Stimulated activated CD4-positive, alpha-beta T cell treated with anti-CD3 and anti-CD28 coated beads, Interleukin-4, amount 100 ng/mL, for 1 hour (primary cell): ENCODE measurements at regions not wholly inside any gene's neighbourhood (a gene's known extent, or its start where the extent isn't known, plus 50 kb on each side); places are given as distances from the start of the nearest gene placed in this dataset.
"Not testable (repeated sequence)": the region's sequence is repeated elsewhere in the genome, so short reads cannot be mapped to it uniquely, and the experiment has no call there.

ENCODE experiments used
- DNase-seq: peaks from one replicate; pipeline ENCODE4 v3.0.0-alpha.2; 2020

- no peak for DNase-seq
These were observed 60.2 kb downstream of the TFAP2C start for GRCh38 chr20:56689318-56689717.

- no peak for DNase-seq
These were observed 60.9 kb downstream of the TFAP2C start for GRCh38 chr20:56689852-56690485.

- DNase-seq = no peak
These were observed 61.5 kb downstream of the TFAP2C start for GRCh38 chr20:56690531-56691175.

- no peak for DNase-seq
These were observed 62.4 kb downstream of the TFAP2C start for GRCh38 chr20:56691325-56691998.

- DNase-seq = no peak
These were observed 64.1 kb downstream of the TFAP2C start for GRCh38 chr20:56693217-56693616.

- DNase-seq = no peak
These were observed 68.4 kb downstream of the TFAP2C start for GRCh38 chr20:56697476-56697875.

- no peak for DNase-seq
These were observed 69.2 kb downstream of the TFAP2C start for GRCh38 chr20:56698297-56698696.

GRCh38 chr20:56698749-56699148, 69.6 kb downstream of the TFAP2C start:
- DNase-seq = no peak

GRCh38 chr20:56702931-56703840, 74.1 kb downstream of the TFAP2C start:
- DNase-seq = no peak

- no peak for DNase-seq
These were observed 77.8 kb downstream of the TFAP2C start for GRCh38 chr20:56706867-56707360.

GRCh38 chr20:56708991-56709390, 79.9 kb downstream of the TFAP2C start:
- no peak for DNase-seq

GRCh38 chr20:56710125-56710524, 81.0 kb downstream of the TFAP2C start:
- DNase-seq = no peak

- not testable (repeated sequence) for DNase-seq
These were observed 81.5 kb downstream of the TFAP2C start for GRCh38 chr20:56710577-56710976.

GRCh38 chr20:56711018-56711417, 81.9 kb downstream of the TFAP2C start:
- DNase-seq = no peak

- DNase-seq = no peak
These were observed 86.2 kb downstream of the TFAP2C start for GRCh38 chr20:56715309-56715708.

- DNase-seq = no peak
These were observed 86.9 kb downstream of the TFAP2C start for GRCh38 chr20:56715902-56716519.

- DNase-seq = no peak
These were observed 87.7 kb downstream of the TFAP2C start for GRCh38 chr20:56716806-56717205.

- DNase-seq = no peak
These were observed 89.7 kb downstream of the TFAP2C start for GRCh38 chr20:56718816-56719215.

- no peak for DNase-seq
These were observed 91.6 kb downstream of the TFAP2C start for GRCh38 chr20:56720620-56721213.

GRCh38 chr20:56722042-56722441, 92.9 kb downstream of the TFAP2C start:
- no peak for DNase-seq

- no peak for DNase-seq
These were observed 94.2 kb downstream of the TFAP2C start for GRCh38 chr20:56723331-56723730.

GRCh38 chr20:56724241-56724757, 95.2 kb downstream of the TFAP2C start:
- DNase-seq = no peak
